IMR-90 (cell line): ENCODE measurements at regions not wholly inside any gene's neighbourhood (a gene's known extent, or its start where the extent isn't known, plus 50 kb on each side); places are given as distances from the start of the nearest gene placed in this dataset.

Experiments
- ATAC-seq: fragments of 200-7000 bp; cut with Tn5 transposase; 2 replicates; pipeline ENCODE4 v1.9.1; 2020; ENCODE audit warnings: low read depth, mild to moderate bottlenecking, moderate library complexity
- BruUV-seq: library from RNA; stranded (reverse); fragments of 400-500 nt; replicated peaks from 2 replicates; lab custom pipeline; 2021; lab: Mats Ljungman, UMichigan
- CTCF ChIA-PET: fragments of 300-600 bp; formaldehyde crosslinking; extraction: SDS; loops from one replicate; lab custom pipeline; 2021; ENCODE audit warnings: antibody characterized with exemption; lab: Yijun Ruan, JAX
- POLR2A ChIA-PET: fragments of 300-600 bp; sonication (Branson Sonifier 250); formaldehyde crosslinking; loops from one replicate; lab custom pipeline; 2022; ENCODE audit warnings: antibody characterized with exemption; ENCODE audit not compliant: unreplicated experiment; lab: Charles Lee
- DNase-seq: peaks from one replicate; pipeline ENCODE4 v3.0.0; 2013
- H2AFZ ChIP-seq: replicated peaks from 2 replicates; pipeline ENCODE3; 2013; ENCODE audit warnings: low read length, mild to moderate bottlenecking; ENCODE audit not compliant: poor library complexity
- H2AK5ac ChIP-seq: 2 replicates; pipeline ENCODE4 v1.6.1; 2013; ENCODE audit warnings: low read depth, low read length, inconsistent platforms
- H2AK9ac ChIP-seq: replicated peaks from 2 replicates; pipeline ENCODE3; 2013; ENCODE audit warnings: mild to moderate bottlenecking, low read depth, low read length, moderate library complexity; ENCODE audit not compliant: poor library complexity
- H2BK120ac ChIP-seq: 2 replicates; pipeline ENCODE4 v1.6.1; 2013; ENCODE audit warnings: low read depth, low read length, inconsistent platforms
- H2BK15ac ChIP-seq: 3 replicates; pipeline ENCODE4 v1.6.1; 2013; ENCODE audit warnings: low read depth, low read length, inconsistent platforms
- H2BK20ac ChIP-seq: 2 replicates; pipeline ENCODE4 v1.6.1; 2013; ENCODE audit warnings: low read depth, mild to moderate bottlenecking, inconsistent platforms, low read length, moderate library complexity
- H2BK5ac ChIP-seq: 2 replicates; pipeline ENCODE4 v1.6.1; 2013; ENCODE audit warnings: mild to moderate bottlenecking, low read depth, low read length, inconsistent platforms; ENCODE audit not compliant: poor library complexity, severe bottlenecking
- H3K14ac ChIP-seq: replicated peaks from 2 replicates; pipeline ENCODE4 v1.6.1; 2013; ENCODE audit warnings: low read depth, low read length, inconsistent platforms
- H3K18ac ChIP-seq: 2 replicates; pipeline ENCODE4 v1.6.1; 2013; ENCODE audit warnings: low read depth, low read length, control low read depth
- H3K23ac ChIP-seq: 2 replicates; pipeline ENCODE4 v1.6.1; 2013; ENCODE audit warnings: low read depth, low read length, inconsistent platforms
- H3K27ac ChIP-seq: 2 replicates; pipeline ENCODE4 v1.5.1; 2013; ENCODE audit warnings: mild to moderate bottlenecking, control low read depth, low read length; ENCODE audit not compliant: insufficient read depth
- H3K27me3 ChIP-seq: 2 replicates; pipeline ENCODE4 v1.6.1; 2013; ENCODE audit warnings: low read length; ENCODE audit not compliant: control insufficient read depth, insufficient read depth
- H3K36me3 ChIP-seq: 2 replicates; pipeline ENCODE4 v1.6.1; 2013; ENCODE audit warnings: low read length, mixed read lengths; ENCODE audit not compliant: control insufficient read depth, insufficient read depth
- H3K4ac ChIP-seq: 2 replicates; pipeline ENCODE4 v1.6.1; 2013; ENCODE audit warnings: low read depth, low read length, inconsistent platforms
- H3K4me1 ChIP-seq: 2 replicates; pipeline ENCODE4 v1.6.1; 2013; ENCODE audit warnings: low read length, mixed read lengths; ENCODE audit not compliant: control insufficient read depth, insufficient read depth
- H3K4me2 ChIP-seq: 2 replicates; pipeline ENCODE4 v1.6.1; 2013; ENCODE audit warnings: low read depth, mild to moderate bottlenecking, control low read depth, low read length, moderate library complexity
- H3K4me3 ChIP-seq: 2 replicates; pipeline ENCODE4 v1.5.1; 2013; ENCODE audit warnings: low read depth, mild to moderate bottlenecking, control low read depth, low read length, moderate library complexity; ENCODE audit not compliant: insufficient read depth
- H3K56ac ChIP-seq: 2 replicates; pipeline ENCODE4 v1.6.1; 2013; ENCODE audit warnings: low read length, inconsistent platforms; ENCODE audit not compliant: insufficient read depth; ENCODE audit errors: extremely low read depth
- H3K79me1 ChIP-seq, 2 experiments: 2 replicates each; pipeline ENCODE4 v1.6.1; 2013; ENCODE audit warnings: low read length in 2 of 2, inconsistent platforms in 1 of 2, low read depth in 1 of 2
- H3K9ac ChIP-seq: 2 replicates; pipeline ENCODE4 v1.6.1; 2013; ENCODE audit warnings: low read depth, low read length, control low read depth
- H3K9me1 ChIP-seq: 2 replicates; pipeline ENCODE4 v1.6.1; 2013; ENCODE audit warnings: low read length, inconsistent platforms; ENCODE audit not compliant: insufficient read depth
- H3K9me3 ChIP-seq: 2 replicates; pipeline ENCODE4 v1.6.1; 2013; ENCODE audit warnings: low read length; ENCODE audit not compliant: control insufficient read depth, insufficient read depth
- H4K20me1 ChIP-seq: 2 replicates; pipeline ENCODE4 v1.6.1; 2013; ENCODE audit warnings: low read length, inconsistent platforms; ENCODE audit not compliant: insufficient read depth
- H4K5ac ChIP-seq: 2 replicates; pipeline ENCODE4 v1.6.1; 2013; ENCODE audit warnings: mild to moderate bottlenecking, low read depth, low read length, control low read depth
- H4K8ac ChIP-seq, 2 experiments: 2 replicates each; pipeline ENCODE4 v1.6.1; 2013; ENCODE audit warnings: low read depth in 2 of 2, low read length in 2 of 2, control low read depth in 1 of 2, inconsistent platforms in 1 of 2
- H4K91ac ChIP-seq: 2 replicates; pipeline ENCODE4 v1.6.1; 2013; ENCODE audit warnings: low read depth, low read length, inconsistent platforms; ENCODE audit not compliant: insufficient read depth
- BHLHE40 ChIP-seq: fragments of 150-350 bp; IDR thresholded peaks from 2 replicates; pipeline ENCODE4 v1.6.1; 2016; ENCODE audit warnings: mild to moderate bottlenecking, low read depth, low read length
- FOS ChIP-seq: fragments of 150-350 bp; IDR thresholded peaks from 2 replicates; pipeline ENCODE4 v1.6.1; 2016; ENCODE audit warnings: low read depth, low read length
- MAFK ChIP-seq: IDR thresholded peaks from 2 replicates; pipeline ENCODE4 v1.6.1; 2012; ENCODE audit warnings: low read depth, low read length, improper control_type of control experiment
- MAZ ChIP-seq: IDR thresholded peaks from 2 replicates; pipeline ENCODE4 v1.6.1; 2012; ENCODE audit warnings: low read depth, mild to moderate bottlenecking, low read length, improper control_type of control experiment, moderate library complexity, borderline replicate concordance
- RAD21 ChIP-seq: IDR thresholded peaks from 2 replicates; pipeline ENCODE4 v1.6.1; 2012; ENCODE audit warnings: low read length, improper control_type of control experiment
- RCOR1 ChIP-seq: IDR thresholded peaks from 2 replicates; pipeline ENCODE4 v1.6.1; 2012; ENCODE audit warnings: mild to moderate bottlenecking, low read length, improper control_type of control experiment; ENCODE audit not compliant: insufficient replicate concordance
- SMC3 ChIP-seq: fragments of 150-350 bp; IDR thresholded peaks from 2 replicates; pipeline ENCODE4 v1.6.1; 2016; ENCODE audit warnings: low read depth, mild to moderate bottlenecking, antibody characterized with exemption, low read length, moderate library complexity
- USF2 ChIP-seq: fragments of 150-350 bp; IDR thresholded peaks from 2 replicates; pipeline ENCODE4 v1.6.1; 2017; ENCODE audit warnings: mild to moderate bottlenecking, antibody characterized with exemption, low read length, low read depth
- WGBS, 2 experiments: methylation state at CpG; one replicate each; pipeline versions ENCODE4 v1.1.5 to v1.1.7; 2013; ENCODE audit warnings: missing lambda C conversion rate in 2 of 2; ENCODE audit not compliant: insufficient read length in 1 of 2; ENCODE audit errors: extremely low coverage in 2 of 2; 5-methylcytosine and 5-hydroxymethylcytosine counted together
- dilution Hi-C: fragments of 300-500 bp; cut with HindIII; formaldehyde crosslinking; loops from one replicate; pipeline ENCODE4 v1.14.3; 2018; ENCODE audit warnings: low sequenced_read_pairs; ENCODE audit not compliant: unreplicated experiment
- in situ Hi-C: fragments of 300-500 bp; cut with MboI; formaldehyde crosslinking; loops from 3 replicates; pipeline ENCODE4 v1.14.3; 2019; ENCODE audit warnings: low sequenced_read_pairs, inconsistent platforms, mixed read lengths
- intact Hi-C: fragments of 100-400 bp; cut with micrococcal nuclease; formaldehyde crosslinking; loops from 2 replicates; pipeline ENCODE4 v1.10.0; 2022
- TF ChIP-seq, protein P1 (sequence below): conservative IDR thresholded peaks from 2 replicates; pipeline ENCODE4 v1.5.1; 2012; ENCODE audit warnings: mild to moderate bottlenecking, low read depth, low read length, improper control_type of control experiment

DNA sequence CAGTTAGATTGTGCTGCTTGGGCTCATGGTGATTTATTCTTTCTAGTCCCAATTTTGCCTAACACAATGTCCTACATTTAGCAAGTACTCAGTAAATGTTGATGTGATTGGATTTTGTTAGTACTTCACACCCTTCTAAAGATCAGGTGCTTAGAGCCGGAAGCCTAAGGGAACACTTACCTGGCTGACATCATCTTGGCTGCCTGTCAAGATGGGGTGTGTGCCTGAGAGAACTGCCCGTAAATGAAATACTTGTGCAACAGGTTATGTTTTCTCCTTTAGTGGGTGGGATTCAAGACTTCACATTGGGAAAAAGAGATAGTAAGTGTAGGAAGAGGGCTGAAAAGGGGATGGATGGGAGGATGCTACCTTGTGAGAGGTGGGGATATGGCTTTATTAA, 75.5 kb upstream of the MACF1 start:
- no TSS peak for BruUV-seq
- no peaks in the 10 kb centered on the region for H3K9me3 ChIP-seq
- H4K8ac ChIP-seq: no peak overlapping the region
- peaks cover 29% of the 10 kb centered on the region for H3K9me1 ChIP-seq
- peaks cover 41% of the 10 kb centered on the region for H4K20me1 ChIP-seq
- peaks cover 32% of the 10 kb centered on the region for H3K4me1 ChIP-seq
- ATAC-seq (no peak), DNase-seq (no peak)
- H2BK15ac ChIP-seq: no peak overlapping the region; the same call in 2 of the 3 replicates
- CTCF ChIA-PET: no interaction called here
- H2AFZ ChIP-seq: no peak overlapping the region
- no peak for TF ChIP-seq FOS
- no peak for TF ChIP-seq MAZ
- TF ChIP-seq SMC3: no peak
- no peak for TF ChIP-seq USF2
- no peak for TF ChIP-seq RCOR1
- TF ChIP-seq, protein P1, sequence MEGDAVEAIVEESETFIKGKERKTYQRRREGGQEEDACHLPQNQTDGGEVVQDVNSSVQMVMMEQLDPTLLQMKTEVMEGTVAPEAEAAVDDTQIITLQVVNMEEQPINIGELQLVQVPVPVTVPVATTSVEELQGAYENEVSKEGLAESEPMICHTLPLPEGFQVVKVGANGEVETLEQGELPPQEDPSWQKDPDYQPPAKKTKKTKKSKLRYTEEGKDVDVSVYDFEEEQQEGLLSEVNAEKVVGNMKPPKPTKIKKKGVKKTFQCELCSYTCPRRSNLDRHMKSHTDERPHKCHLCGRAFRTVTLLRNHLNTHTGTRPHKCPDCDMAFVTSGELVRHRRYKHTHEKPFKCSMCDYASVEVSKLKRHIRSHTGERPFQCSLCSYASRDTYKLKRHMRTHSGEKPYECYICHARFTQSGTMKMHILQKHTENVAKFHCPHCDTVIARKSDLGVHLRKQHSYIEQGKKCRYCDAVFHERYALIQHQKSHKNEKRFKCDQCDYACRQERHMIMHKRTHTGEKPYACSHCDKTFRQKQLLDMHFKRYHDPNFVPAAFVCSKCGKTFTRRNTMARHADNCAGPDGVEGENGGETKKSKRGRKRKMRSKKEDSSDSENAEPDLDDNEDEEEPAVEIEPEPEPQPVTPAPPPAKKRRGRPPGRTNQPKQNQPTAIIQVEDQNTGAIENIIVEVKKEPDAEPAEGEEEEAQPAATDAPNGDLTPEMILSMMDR: no peak
- TF ChIP-seq BHLHE40: no peak
- TF ChIP-seq MAFK: no peak
- no peak for TF ChIP-seq RAD21
- H3K4me2 ChIP-seq: no peak overlapping the region
- intact Hi-C loops (loop anchor here (1.0 kb wide), 1 partner anchor 62 kb away; no protein-coding TSS in a partner anchor), in situ Hi-C loops (no loop called here), dilution Hi-C loops (no loop called here)
- H4K5ac ChIP-seq: no peak overlapping the region
- H2AK9ac ChIP-seq: no peak overlapping the region
- H3K4ac ChIP-seq: no peak overlapping the region
- no peak overlapping the region for H3K14ac ChIP-seq
- H3K27ac ChIP-seq: no peak overlapping the region
- no peak overlapping the region for H2BK5ac ChIP-seq
- peaks cover 30 to 85% of the 10 kb centered on the region in 2 experiments for H3K79me1 ChIP-seq
- H3K36me3 ChIP-seq: peaks cover 4% of the 10 kb centered on the region; the same call in 1 of the 2 replicates
- no peak overlapping the region for H2AK5ac ChIP-seq
- no peak overlapping the region; the same call in 1 of the 2 replicates for H3K23ac ChIP-seq
- H2BK20ac ChIP-seq: no peak overlapping the region
- no peak overlapping the region for H3K4me3 ChIP-seq
- no peaks in the 10 kb centered on the region for H3K27me3 ChIP-seq
- H3K56ac ChIP-seq: no peak overlapping the region
- H2BK120ac ChIP-seq: no peak overlapping the region
- no CpG with 5 or more reads among the region's 2 CpGs for WGBS, 2 experiments
- POLR2A ChIA-PET: no interaction called here
- no peak overlapping the region for H3K18ac ChIP-seq
- no peak overlapping the region for H3K9ac ChIP-seq
- no peak overlapping the region for H4K91ac ChIP-seq
